GM21737 (cell line): ENCODE measurements at regions not wholly inside any gene's neighbourhood (a gene's known extent, or its start where the extent isn't known, plus 50 kb on each side); places are given as distances from the start of the nearest gene placed in this dataset.

Experiments used
- ATAC-seq: cut with Tn5 transposase; IDR thresholded peaks from one replicate; pipeline ENCODE4 v1.9.1; 2021; ENCODE audit warnings: mild to moderate bottlenecking, moderate library complexity; ENCODE audit not compliant: unreplicated experiment

- ATAC-seq, result no peak
These were observed 585.2 kb upstream of the C9orf72 start for GRCh38 chr9:28158451-28158850.

- no peak for ATAC-seq
These were observed 590.3 kb upstream of the C9orf72 start for GRCh38 chr9:28163619-28164018.

- ATAC-seq, result no peak
These were observed 592.9 kb upstream of the C9orf72 start for GRCh38 chr9:28166179-28166578.

- ATAC-seq, result no peak
These were observed 603.9 kb upstream of the C9orf72 start for GRCh38 chr9:28177142-28177541.

- ATAC-seq, result no peak
These were observed 604.6 kb upstream of the C9orf72 start for GRCh38 chr9:28177925-28178324.

- no peak for ATAC-seq
These were observed 606.6 kb upstream of the C9orf72 start for GRCh38 chr9:28179893-28180292.

GRCh38 chr9:28190981-28191380 lies 617.7 kb upstream of the C9orf72 start:
- ATAC-seq, result no peak

- ATAC-seq, result no peak
These were observed 624.4 kb upstream of the C9orf72 start for GRCh38 chr9:28197653-28198052.

- ATAC-seq, result no peak
These were observed 629.8 kb upstream of the C9orf72 start for GRCh38 chr9:28203036-28203435.

GRCh38 chr9:28206280-28206679 lies 633.0 kb upstream of the C9orf72 start:
- no peak for ATAC-seq

GRCh38 chr9:28207657-28208056 lies 634.4 kb upstream of the C9orf72 start:
- no peak for ATAC-seq

- ATAC-seq, result no peak
These were observed 635.8 kb upstream of the C9orf72 start for GRCh38 chr9:28209130-28209529.

GRCh38 chr9:28212979-28213378 lies 639.7 kb upstream of the C9orf72 start:
- ATAC-seq, result no peak

GRCh38 chr9:28215536-28216299 lies 642.4 kb upstream of the C9orf72 start:
- no peak for ATAC-seq

- ATAC-seq, result no peak
These were observed 659.4 kb upstream of the C9orf72 start for GRCh38 chr9:28232686-28233085.

- ATAC-seq, result no peak
These were observed 661.0 kb upstream of the C9orf72 start for GRCh38 chr9:28234133-28234893.

- no peak for ATAC-seq
These were observed 661.6 kb upstream of the C9orf72 start for GRCh38 chr9:28234894-28235277.

GRCh38 chr9:28249424-28249823 lies 676.1 kb upstream of the C9orf72 start:
- no peak for ATAC-seq

- no peak for ATAC-seq
These were observed 681.9 kb upstream of the C9orf72 start for GRCh38 chr9:28255174-28255573.

- ATAC-seq, result no peak
These were observed 687.0 kb upstream of the C9orf72 start for GRCh38 chr9:28260330-28260729.

GRCh38 chr9:28264368-28264767 lies 691.1 kb upstream of the C9orf72 start:
- no peak for ATAC-seq

- ATAC-seq, result no peak
These were observed 694.1 kb upstream of the C9orf72 start for GRCh38 chr9:28267351-28267750.
